ENCODE measurements at regions not wholly inside any gene's neighbourhood (a gene's known extent, or its start where the extent isn't known, plus 50 kb on each side); places are given as distances from the start of the nearest gene placed in this dataset.

- H3K4me3 ChIP-seq (ENCODE audit: low read depth, low read length) = no peak overlapping the region
- no peak for TF ChIP-seq CTCF (IDR thresholded peaks at IDR 0.05; ENCODE audit: insufficient read depth, low read depth, low read length)
- no peak for DNase-seq (ENCODE audit: low read depth)
Observed at GRCh38 chr14:85883101-85883500, 353.2 kb downstream of the FLRT2 start.

GRCh38 chr14:85881935-85882334 lies 352.0 kb downstream of the FLRT2 start:
- no peak for DNase-seq (ENCODE audit: low read depth)
- H3K4me3 ChIP-seq (ENCODE audit: low read depth, low read length) = no peak overlapping the region
- no peak for TF ChIP-seq CTCF (IDR thresholded peaks at IDR 0.05; ENCODE audit: insufficient read depth, low read depth, low read length)

- TF ChIP-seq CTCF (IDR thresholded peaks at IDR 0.05; ENCODE audit: insufficient read depth, low read depth, low read length) = no peak
- no peak overlapping the region for H3K4me3 ChIP-seq (ENCODE audit: low read depth, low read length)
- no peak for DNase-seq (ENCODE audit: low read depth)
Observed at GRCh38 chr14:85878874-85879273, 348.9 kb downstream of the FLRT2 start.

- H3K4me3 ChIP-seq (ENCODE audit: low read depth, low read length) = no peak overlapping the region
- no peak for DNase-seq (ENCODE audit: low read depth)
- TF ChIP-seq CTCF (IDR thresholded peaks at IDR 0.05; ENCODE audit: insufficient read depth, low read depth, low read length) = no peak
Observed at GRCh38 chr14:85873006-85873405, 343.1 kb downstream of the FLRT2 start.

GRCh38 chr14:85867450-85867849 lies 337.5 kb downstream of the FLRT2 start:
- TF ChIP-seq CTCF (IDR thresholded peaks at IDR 0.05; ENCODE audit: insufficient read depth, low read depth, low read length) = no peak
- no peak for DNase-seq (ENCODE audit: low read depth)
- H3K4me3 ChIP-seq (ENCODE audit: low read depth, low read length) = no peak overlapping the region

- no peak for TF ChIP-seq CTCF (IDR thresholded peaks at IDR 0.05; ENCODE audit: insufficient read depth, low read depth, low read length)
- no peak overlapping the region for H3K4me3 ChIP-seq (ENCODE audit: low read depth, low read length)
- DNase-seq (ENCODE audit: low read depth) = no peak
Observed at GRCh38 chr14:85865701-85866100, 335.8 kb downstream of the FLRT2 start.

- TF ChIP-seq CTCF (IDR thresholded peaks at IDR 0.05; ENCODE audit: insufficient read depth, low read depth, low read length) = no peak
- no peak for DNase-seq (ENCODE audit: low read depth)
- H3K4me3 ChIP-seq (ENCODE audit: low read depth, low read length) = no peak overlapping the region
Observed at GRCh38 chr14:85858634-85859033, 328.7 kb downstream of the FLRT2 start.

Measured in fibroblast of villous mesenchyme (primary cell).